ENCODE measurements at regions not wholly inside any gene's neighbourhood (a gene's known extent, or its start where the extent isn't known, plus 50 kb on each side); places are given as distances from the start of the nearest gene placed in this dataset.

GRCh38 chr3:29090912-29091597 lies 189.8 kb upstream of the RBMS3 start:
- TF ChIP-seq CTCF (IDR thresholded peaks at IDR 0.05; ENCODE audit: insufficient read depth, low read depth, low read length, missing control alignments): no peak
- DNase-seq (ENCODE audit: low read depth): no peak
- H3K4me3 ChIP-seq (ENCODE audit: low read length): no peak overlapping the region

- no peak for TF ChIP-seq CTCF (IDR thresholded peaks at IDR 0.05; ENCODE audit: insufficient read depth, low read depth, low read length, missing control alignments)
- H3K4me3 ChIP-seq (ENCODE audit: low read length): no peak overlapping the region
- DNase-seq (ENCODE audit: low read depth): no peak
These were observed 189.2 kb upstream of the RBMS3 start for GRCh38 chr3:29091599-29092189.

GRCh38 chr3:29092348-29092747 lies 188.5 kb upstream of the RBMS3 start:
- no peak overlapping the region for H3K4me3 ChIP-seq (ENCODE audit: low read length)
- no peak for DNase-seq (ENCODE audit: low read depth)
- TF ChIP-seq CTCF (IDR thresholded peaks at IDR 0.05; ENCODE audit: insufficient read depth, low read depth, low read length, missing control alignments): no peak

- no peak overlapping the region for H3K4me3 ChIP-seq (ENCODE audit: low read length)
- DNase-seq (ENCODE audit: low read depth): no peak
- no peak for TF ChIP-seq CTCF (IDR thresholded peaks at IDR 0.05; ENCODE audit: insufficient read depth, low read depth, low read length, missing control alignments)
These were observed 181.6 kb upstream of the RBMS3 start for GRCh38 chr3:29099296-29099695.

- H3K4me3 ChIP-seq (ENCODE audit: low read length): no peak overlapping the region
- TF ChIP-seq CTCF (IDR thresholded peaks at IDR 0.05; ENCODE audit: insufficient read depth, low read depth, low read length, missing control alignments): no peak
- no peak for DNase-seq (ENCODE audit: low read depth)
These were observed 181.1 kb upstream of the RBMS3 start for GRCh38 chr3:29099775-29100174.

GRCh38 chr3:29100292-29100691 lies 180.6 kb upstream of the RBMS3 start:
- DNase-seq (ENCODE audit: low read depth): no peak
- TF ChIP-seq CTCF (IDR thresholded peaks at IDR 0.05; ENCODE audit: insufficient read depth, low read depth, low read length, missing control alignments): no peak
- H3K4me3 ChIP-seq (ENCODE audit: low read length): no peak overlapping the region

GRCh38 chr3:29128001-29128400 lies 152.9 kb upstream of the RBMS3 start:
- TF ChIP-seq CTCF (IDR thresholded peaks at IDR 0.05; ENCODE audit: insufficient read depth, low read depth, low read length, missing control alignments): no peak
- H3K4me3 ChIP-seq (ENCODE audit: low read length): no peak overlapping the region
- DNase-seq (ENCODE audit: low read depth): no peak

Data from epithelial cell of esophagus (primary cell).